Midbrain (tissue), 1 donor: ENCODE measurements at regions not wholly inside any gene's neighbourhood (a gene's known extent, or its start where the extent isn't known, plus 50 kb on each side); places are given as distances from the start of the nearest gene placed in this dataset.
"Not testable (repeated sequence)": the region's sequence is repeated elsewhere in the genome, so short reads cannot be mapped to it uniquely, and the experiment has no call there.

Experiments
- DNase-seq: peaks from one replicate; lab custom pipeline; 2025; lab: John Stamatoyannopoulos, UW

GRCh38 chr9:105978336-105978735, 284.0 kb downstream of the TMEM38B start:
- peak; percentile 57 for DNase-seq

DNA sequence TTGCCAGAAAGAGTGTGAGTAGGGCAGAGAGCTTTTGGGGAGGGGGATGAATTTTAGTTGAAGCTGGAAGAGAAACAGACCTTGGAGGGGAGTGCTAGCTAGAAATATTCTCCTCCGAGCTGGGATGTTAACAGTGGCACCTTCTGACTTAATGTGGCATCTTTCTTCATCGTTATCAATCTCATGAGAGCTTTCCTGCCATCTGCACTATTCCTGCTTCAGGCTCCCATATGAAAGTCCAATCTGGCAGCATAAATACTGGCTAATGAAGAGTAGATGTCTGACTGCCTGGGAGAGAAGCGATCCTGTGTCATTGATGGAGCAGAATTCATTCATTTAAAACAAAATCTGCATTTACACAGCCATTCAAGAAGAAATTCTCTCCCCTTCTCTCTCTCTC, 284.5 kb downstream of the TMEM38B start:
- DNase-seq: no peak

DNA sequence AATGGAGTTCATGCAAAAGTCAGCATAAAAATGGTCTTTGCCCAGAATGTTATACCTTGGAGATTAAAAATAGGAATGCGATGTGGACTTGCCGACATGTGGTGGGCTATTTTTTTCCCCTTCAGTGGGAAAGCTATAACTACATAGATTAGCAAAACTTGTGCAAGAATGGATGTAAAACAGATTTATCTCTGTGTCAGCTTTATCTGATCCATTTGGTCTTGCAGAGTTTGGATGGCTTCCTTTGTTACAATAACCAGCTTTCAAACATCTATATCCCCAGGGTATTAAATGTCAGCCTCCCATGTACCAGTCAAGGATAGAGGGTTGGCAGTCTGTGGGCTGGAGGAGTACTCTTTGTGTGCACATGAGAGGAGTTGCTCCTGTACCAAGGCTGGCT, 284.9 kb downstream of the TMEM38B start:
- DNase-seq: no peak

DNA sequence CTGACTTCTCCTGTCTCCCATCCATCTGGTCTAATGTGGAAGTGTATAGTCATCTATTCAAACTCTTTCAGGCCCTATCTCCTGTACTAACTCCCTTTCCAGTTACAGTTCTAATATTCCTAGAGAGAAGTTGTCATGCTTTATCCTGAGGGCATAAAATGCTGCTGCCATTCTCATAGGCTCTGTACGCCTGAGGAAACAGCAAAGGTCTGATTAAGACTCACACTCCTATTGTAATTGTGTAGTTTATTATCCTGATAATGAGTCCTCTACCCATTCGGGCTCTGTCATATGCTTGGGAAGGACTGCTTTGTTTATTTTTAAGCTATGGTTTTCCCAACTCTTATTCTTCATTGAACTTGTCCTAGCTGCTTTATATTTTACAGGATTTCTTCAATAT, 290.4 kb downstream of the TMEM38B start:
- no peak for DNase-seq

- DNase-seq: peak; percentile 72
Measured at GRCh38 chr9:105993116-105993854, 298.9 kb downstream of the TMEM38B start.

- no peak for DNase-seq
Measured at GRCh38 chr9:105993921-105994715, 299.8 kb downstream of the TMEM38B start.

DNA sequence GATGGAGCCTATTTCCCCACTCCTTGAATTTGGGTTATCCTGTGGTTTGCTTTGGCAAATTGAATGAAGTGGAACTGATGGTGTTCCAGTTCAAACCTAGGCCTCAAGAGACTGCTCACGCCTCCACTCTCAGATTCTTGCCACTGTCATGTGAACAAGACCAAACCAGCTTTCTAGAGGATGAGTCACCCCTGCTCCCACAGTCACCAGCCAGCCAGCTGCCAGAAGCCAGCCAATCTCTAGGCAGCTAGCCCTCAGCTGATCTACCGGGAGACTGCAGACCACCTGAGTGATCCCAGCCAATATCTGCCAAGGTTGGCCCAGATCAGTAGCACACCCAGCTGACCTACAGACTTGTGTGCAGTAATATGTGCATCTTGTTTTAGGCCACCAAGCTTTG, 300.6 kb downstream of the TMEM38B start:
- peak; percentile 16 for DNase-seq

GRCh38 chr9:106017198-106017740, 322.9 kb downstream of the TMEM38B start:
- DNase-seq: no peak

DNA sequence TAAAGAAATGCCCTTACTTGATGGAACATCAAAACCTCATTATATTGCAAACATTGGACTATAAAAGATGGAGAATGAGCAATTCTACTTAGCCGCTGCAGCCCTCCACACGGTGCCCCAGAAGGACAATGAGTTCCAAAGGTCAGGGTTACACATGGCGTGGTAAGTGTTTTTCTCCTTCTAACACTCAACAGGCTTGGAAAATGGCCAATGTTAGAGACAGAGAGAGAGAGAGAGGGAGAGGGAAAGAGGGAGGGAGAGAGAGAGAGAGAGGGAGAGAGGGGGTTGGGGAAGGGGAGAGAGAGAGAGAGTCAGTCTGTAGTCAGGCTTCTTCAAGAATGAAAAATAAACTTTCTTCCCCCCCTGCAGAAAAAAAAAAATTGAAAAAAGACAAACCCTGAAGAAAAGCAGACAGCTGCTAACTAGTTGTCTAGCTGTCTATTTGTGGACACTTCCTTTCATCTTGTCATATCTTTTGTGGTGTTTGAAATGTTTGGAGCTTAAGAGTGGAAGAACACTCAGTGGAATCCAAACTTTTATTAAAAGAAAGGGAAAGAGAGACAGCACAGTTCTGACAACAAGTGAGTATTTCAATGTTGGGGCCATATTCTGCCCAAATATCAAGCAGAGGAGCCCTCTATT, 324.8 kb downstream of the TMEM38B start:
- peak; percentile 35 for DNase-seq

DNA sequence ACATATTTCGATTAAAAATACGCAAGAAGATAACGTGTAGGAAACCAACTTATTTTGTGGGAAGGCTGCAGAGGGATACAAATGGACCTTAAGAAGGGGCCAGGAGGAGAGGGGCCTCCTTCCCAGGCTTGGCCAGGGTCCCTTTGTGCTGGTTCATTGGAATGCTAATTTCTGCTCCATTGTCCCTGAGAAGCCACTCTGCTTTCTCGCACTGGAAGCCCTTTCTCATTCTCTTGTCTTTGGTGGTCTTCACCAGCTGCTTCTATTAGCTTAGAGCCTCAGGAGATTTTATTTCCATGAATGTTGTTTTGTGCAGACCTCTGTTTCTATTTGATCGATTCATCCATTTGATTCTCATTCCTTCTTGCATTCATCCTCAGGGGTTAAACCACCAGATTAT, 325.4 kb downstream of the TMEM38B start:
- DNase-seq: no peak

DNA sequence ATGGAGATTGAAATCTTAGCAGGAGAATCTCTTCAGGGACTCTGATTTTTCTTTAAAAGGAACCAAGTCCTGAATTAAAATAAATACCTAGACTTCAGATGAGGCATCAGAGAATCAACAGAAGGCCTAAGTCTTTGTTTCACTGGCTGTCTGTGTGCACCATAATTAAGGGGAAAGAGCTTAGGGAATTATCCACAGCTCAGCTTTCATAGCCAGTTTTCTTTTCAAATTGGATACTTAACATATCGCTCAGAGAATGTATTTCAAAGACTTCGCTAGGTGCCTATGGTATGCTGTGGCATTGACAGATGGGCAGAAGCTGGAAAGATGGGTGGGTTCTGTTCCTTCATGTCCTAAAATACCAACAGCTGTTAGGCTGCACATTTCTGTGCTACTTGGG, 325.8 kb downstream of the TMEM38B start:
- DNase-seq: no peak

DNA sequence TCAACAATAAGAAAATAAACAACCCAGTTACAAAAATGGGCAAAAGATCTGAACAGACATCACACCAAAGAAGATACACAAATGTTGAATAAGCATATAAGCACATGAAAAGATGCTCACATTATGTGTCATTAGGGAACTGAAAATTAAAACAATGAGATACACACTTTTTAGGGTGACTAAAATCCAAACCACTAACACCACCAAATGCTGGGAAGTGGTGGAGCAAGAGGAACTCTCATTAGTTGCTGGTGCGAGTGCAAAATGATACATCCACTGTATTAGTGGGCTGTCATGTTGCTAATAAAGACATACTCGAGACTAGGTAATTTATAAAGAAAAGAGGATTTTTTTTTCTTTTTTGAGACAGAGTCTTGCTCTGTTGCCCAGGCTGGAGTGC, 329.1 kb downstream of the TMEM38B start:
- no peak for DNase-seq

DNA sequence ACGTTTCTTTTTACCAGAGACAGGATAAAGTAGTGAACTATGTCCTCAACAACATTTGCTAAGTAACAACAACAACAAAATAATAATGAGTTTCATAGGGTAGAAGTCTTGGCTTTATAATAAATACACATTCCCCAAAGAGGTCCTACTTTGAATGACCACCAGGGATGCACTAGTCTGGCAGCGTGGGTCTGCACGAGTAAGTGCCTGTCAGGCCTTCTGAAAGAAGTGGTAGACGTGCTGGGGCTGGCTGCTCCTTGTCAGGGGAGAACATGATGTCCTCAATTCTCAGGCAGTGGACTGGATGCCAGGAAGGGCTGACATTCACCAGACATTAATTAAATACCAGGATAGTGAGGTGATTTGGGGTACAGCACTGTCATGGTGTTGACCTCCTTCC, 331.1 kb downstream of the TMEM38B start:
- DNase-seq: no peak

GRCh38 chr9:106030146-106030545, 335.8 kb downstream of the TMEM38B start:
- DNase-seq: not testable (repeated sequence)

DNA sequence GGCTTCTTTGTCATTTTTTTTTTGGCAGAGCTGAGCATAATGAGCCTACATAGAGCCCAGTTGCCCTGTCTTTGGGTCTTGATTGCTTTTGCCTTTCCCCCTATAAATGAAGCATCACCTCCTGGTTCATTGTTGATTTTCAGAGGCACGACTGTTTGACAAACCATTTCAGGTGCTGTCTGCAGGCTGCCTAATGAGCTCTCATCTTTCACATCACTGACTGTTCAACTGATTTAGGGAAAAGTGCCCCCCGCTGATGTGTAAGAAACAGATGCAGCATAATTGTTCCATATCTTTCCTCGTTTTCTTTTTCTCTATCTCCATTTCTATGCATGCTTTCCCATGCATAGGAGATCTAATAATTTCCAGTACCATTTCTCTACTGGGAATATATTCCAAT, 338.6 kb downstream of the TMEM38B start:
- no peak for DNase-seq

DNA sequence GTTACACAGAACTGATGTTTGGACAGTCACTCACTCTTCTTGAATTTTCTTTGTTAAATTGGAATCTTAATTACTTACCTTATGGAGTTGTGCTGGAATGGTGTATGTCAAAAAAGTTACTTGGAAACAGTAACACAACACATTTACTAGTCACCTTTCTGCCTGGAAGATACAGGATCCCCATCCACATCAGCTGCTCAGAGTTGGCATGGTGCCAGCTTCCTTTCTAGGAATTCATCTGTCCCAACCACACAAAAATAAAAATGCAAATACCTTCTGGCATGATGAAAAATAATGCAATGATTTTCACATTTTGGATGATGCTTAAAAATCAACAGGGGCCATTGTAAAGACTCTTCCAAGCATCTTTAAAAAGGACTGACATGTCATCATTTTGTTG, 341.5 kb downstream of the TMEM38B start:
- DNase-seq: no peak

- DNase-seq: no peak
Measured at GRCh38 chr9:106038266-106039001, 344.1 kb downstream of the TMEM38B start.

DNA sequence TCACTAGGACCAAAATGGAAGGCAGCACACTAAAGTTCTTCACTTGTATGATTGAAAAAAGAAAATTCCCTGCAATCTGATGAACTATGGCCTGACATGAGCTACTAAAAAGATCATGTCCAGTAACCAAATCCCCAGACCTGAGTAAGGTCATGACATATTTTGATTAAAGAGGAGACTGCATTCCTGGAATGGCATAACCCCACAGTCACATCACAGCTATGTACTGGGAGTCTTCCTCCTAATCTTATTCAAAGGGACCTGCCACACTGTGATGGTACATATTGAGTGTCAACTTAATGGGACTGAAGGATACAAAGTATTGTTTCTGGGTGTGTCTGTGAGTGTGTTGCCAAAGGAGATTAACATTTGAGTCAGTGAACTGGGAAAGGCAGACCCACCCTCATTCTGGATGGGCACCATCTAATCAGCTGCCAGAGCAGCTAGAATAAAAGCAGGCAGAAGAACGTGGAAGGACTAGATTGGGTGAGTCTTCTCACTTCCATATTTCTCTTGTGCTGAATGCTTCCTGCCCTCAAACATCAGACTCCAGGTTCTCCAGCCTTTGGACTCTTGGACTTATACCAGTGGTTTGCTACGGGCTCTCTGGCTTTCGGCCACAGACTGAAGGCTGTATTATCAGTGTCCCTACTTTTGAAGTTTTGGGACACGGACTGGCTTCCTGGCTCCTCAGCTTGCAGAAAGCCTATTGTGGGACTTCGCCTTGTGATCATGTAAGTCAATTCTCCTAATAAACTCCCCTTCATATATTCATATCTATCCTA, 345.0 kb downstream of the TMEM38B start:
- no peak for DNase-seq

GRCh38 chr9:106041920-106042319, 347.6 kb downstream of the TMEM38B start:
- DNase-seq: not testable (repeated sequence)

GRCh38 chr9:106051545-106051944, 357.2 kb downstream of the TMEM38B start:
- no peak for DNase-seq

DNA sequence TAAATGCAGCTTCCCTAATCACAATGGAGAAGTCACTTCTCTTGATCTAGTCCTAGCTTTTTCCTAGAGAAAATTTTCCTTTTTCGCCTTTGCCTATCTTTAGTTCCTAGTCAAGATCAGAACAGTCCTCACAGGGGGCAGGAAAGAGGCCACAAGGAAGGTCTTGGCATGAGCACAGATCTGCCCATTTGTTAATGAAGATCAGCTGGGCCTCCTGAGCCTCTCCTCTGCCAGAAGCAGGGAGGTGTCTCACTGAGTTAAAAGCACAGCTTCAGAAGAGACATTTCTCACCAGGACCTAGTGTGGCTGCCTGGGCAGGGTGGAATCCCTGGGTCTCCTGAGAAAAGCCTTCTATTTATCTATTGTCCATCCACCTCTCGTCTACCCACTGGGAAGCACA, 357.8 kb downstream of the TMEM38B start:
- no peak for DNase-seq
